SK-N-SH (cell line): ENCODE measurements at regions not wholly inside any gene's neighbourhood (a gene's known extent, or its start where the extent isn't known, plus 50 kb on each side); places are given as distances from the start of the nearest gene placed in this dataset.

ENCODE experiments used
- RAD21 ChIP-seq: IDR thresholded peaks from 2 replicates; pipeline ENCODE4 v1.6.1; 2012; ENCODE audit warnings: mild to moderate bottlenecking, low read length
- TAF1 ChIP-seq: IDR thresholded peaks from 2 replicates; pipeline ENCODE4 v1.6.1; 2012; ENCODE audit warnings: low read depth, mild to moderate bottlenecking, low read length, moderate library complexity, borderline replicate concordance
- TF ChIP-seq, protein P1 (sequence below): IDR thresholded peaks from 2 replicates; pipeline ENCODE4 v1.6.1; 2012; ENCODE audit warnings: mild to moderate bottlenecking, low read depth, low read length, moderate library complexity

DNA sequence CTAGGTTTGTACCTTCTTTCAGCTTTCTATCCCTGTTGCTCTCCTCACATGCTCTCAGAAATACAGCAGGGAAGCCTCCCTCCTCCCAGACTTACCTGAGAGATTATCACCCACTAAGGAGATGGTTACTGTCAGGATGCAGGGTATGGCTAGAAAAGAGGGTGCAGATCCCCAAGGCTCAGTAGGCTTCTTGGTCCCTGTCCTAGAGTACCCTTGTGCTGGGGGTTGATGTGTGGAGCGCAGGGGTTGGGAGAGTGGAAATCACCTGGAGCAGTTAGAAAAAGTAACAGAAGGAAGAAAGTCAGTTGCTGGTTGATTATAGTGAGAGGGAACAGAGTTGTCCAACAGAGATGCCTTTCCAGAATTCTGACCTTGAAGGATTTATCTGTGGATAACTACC is 80.2 kb downstream of the CNGA2 start:
- TF ChIP-seq RAD21: no peak
- TF ChIP-seq, protein P1, sequence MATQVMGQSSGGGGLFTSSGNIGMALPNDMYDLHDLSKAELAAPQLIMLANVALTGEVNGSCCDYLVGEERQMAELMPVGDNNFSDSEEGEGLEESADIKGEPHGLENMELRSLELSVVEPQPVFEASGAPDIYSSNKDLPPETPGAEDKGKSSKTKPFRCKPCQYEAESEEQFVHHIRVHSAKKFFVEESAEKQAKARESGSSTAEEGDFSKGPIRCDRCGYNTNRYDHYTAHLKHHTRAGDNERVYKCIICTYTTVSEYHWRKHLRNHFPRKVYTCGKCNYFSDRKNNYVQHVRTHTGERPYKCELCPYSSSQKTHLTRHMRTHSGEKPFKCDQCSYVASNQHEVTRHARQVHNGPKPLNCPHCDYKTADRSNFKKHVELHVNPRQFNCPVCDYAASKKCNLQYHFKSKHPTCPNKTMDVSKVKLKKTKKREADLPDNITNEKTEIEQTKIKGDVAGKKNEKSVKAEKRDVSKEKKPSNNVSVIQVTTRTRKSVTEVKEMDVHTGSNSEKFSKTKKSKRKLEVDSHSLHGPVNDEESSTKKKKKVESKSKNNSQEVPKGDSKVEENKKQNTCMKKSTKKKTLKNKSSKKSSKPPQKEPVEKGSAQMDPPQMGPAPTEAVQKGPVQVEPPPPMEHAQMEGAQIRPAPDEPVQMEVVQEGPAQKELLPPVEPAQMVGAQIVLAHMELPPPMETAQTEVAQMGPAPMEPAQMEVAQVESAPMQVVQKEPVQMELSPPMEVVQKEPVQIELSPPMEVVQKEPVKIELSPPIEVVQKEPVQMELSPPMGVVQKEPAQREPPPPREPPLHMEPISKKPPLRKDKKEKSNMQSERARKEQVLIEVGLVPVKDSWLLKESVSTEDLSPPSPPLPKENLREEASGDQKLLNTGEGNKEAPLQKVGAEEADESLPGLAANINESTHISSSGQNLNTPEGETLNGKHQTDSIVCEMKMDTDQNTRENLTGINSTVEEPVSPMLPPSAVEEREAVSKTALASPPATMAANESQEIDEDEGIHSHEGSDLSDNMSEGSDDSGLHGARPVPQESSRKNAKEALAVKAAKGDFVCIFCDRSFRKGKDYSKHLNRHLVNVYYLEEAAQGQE: no peak
- TF ChIP-seq TAF1: no peak
